Breast epithelium (tissue), 4 donors: ENCODE measurements at regions not wholly inside any gene's neighbourhood (a gene's known extent, or its start where the extent isn't known, plus 50 kb on each side); places are given as distances from the start of the nearest gene placed in this dataset.

Source experiments
- DNase-seq, 2 donors: peaks; one replicate each; pipeline ENCODE4 v3.0.0-alpha.2; 2019; ENCODE audit warnings: low spot score in 2 of 2
- H3K27ac ChIP-seq, 2 donors: fragments of 200-600 bp; sonication (generic) in 1 of 2; one replicate each; pipeline ENCODE4 v1.5.1; 2016 to 2019; ENCODE audit warnings: mild to moderate bottlenecking in 1 of 2
- H3K27me3 ChIP-seq, 2 donors: fragments of 200-600 bp; sonication (generic) in 1 of 2; one replicate each; pipeline versions ENCODE4 v1.5.1 to v1.6.0; 2017 to 2019; ENCODE audit warnings: control low read depth in 1 of 2, mild to moderate bottlenecking in 1 of 2
- H3K36me3 ChIP-seq: fragments of 200-600 bp; one replicate; pipeline ENCODE4 v1.5.1; 2019
- H3K4me1 ChIP-seq, 2 donors: fragments of 200-600 bp; sonication (generic); one replicate each; pipeline ENCODE4 v1.5.1; 2016 to 2019; ENCODE audit warnings: control low read depth in 1 of 2
- H3K4me3 ChIP-seq, 3 donors: fragments of 200-600 bp; sonication (generic); 1 replicate in 2 of 3; 2 replicates in 1 of 3; pipeline ENCODE4 v1.5.1; 2016 to 2019; ENCODE audit warnings: mild to moderate bottlenecking in 3 of 3, moderate library complexity in 2 of 3
- H3K9me3 ChIP-seq, 2 donors: fragments of 200-600 bp; sonication (generic) in 1 of 2; one replicate each; pipeline ENCODE4 v1.5.1; 2016 to 2019; ENCODE audit warnings: control low read depth in 1 of 2
- POLR2A ChIP-seq: fragments of 450-650 bp; IDR thresholded peaks from one replicate; pipeline ENCODE4 v1.6.1; 2016; ENCODE audit warnings: antibody characterized with exemption, mild to moderate bottlenecking, moderate library complexity
- POLR2AphosphoS5 ChIP-seq, 3 donors: sonication (generic); formaldehyde crosslinking; IDR thresholded peaks; one replicate each; pipeline ENCODE4 v1.6.1; 2017; ENCODE audit warnings: antibody characterized with exemption in 3 of 3
- intact Hi-C: fragments of 100-400 bp; cut with DNase I; formaldehyde crosslinking; loops from one replicate; pipeline ENCODE4 v1.15.1; 2023; ENCODE audit warnings: low total_unique reads
- TF ChIP-seq, protein P1 (sequence below), 3 donors: fragments of 450-650 bp; IDR thresholded peaks; one replicate each; pipeline ENCODE4 v1.5.1; 2016 to 2017; ENCODE audit warnings: antibody characterized with exemption in 3 of 3, mild to moderate bottlenecking in 3 of 3, moderate library complexity in 3 of 3

GRCh38 chr18:55136864-55137263 is 177.6 kb upstream of the CCDC68 start:
- TF ChIP-seq POLR2A = no peak
- TF ChIP-seq, protein P1, sequence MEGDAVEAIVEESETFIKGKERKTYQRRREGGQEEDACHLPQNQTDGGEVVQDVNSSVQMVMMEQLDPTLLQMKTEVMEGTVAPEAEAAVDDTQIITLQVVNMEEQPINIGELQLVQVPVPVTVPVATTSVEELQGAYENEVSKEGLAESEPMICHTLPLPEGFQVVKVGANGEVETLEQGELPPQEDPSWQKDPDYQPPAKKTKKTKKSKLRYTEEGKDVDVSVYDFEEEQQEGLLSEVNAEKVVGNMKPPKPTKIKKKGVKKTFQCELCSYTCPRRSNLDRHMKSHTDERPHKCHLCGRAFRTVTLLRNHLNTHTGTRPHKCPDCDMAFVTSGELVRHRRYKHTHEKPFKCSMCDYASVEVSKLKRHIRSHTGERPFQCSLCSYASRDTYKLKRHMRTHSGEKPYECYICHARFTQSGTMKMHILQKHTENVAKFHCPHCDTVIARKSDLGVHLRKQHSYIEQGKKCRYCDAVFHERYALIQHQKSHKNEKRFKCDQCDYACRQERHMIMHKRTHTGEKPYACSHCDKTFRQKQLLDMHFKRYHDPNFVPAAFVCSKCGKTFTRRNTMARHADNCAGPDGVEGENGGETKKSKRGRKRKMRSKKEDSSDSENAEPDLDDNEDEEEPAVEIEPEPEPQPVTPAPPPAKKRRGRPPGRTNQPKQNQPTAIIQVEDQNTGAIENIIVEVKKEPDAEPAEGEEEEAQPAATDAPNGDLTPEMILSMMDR (IDR thresholded peaks at IDR 0.05) = no peak
- no peak for TF ChIP-seq POLR2AphosphoS5 (IDR thresholded peaks at IDR 0.05)
- no peaks in the 10 kb centered on the region for H3K9me3 ChIP-seq

GRCh38 chr18:55136258-55136657 is 177.0 kb upstream of the CCDC68 start:
- Histone ChIP-seq H3K4me1 (no peaks in the 10 kb centered on the region), H3K9me3 (no peaks in the 10 kb centered on the region), H3K36me3 (no peaks in the 10 kb centered on the region), H3K27me3 (no peaks in the 10 kb centered on the region), H3K4me3 (no peak overlapping the region), H3K27ac (no peak overlapping the region)
- TF ChIP-seq POLR2AphosphoS5 (IDR thresholded peaks at IDR 0.05) (no peak), POLR2A (no peak)
- TF ChIP-seq, protein P1 (IDR thresholded peaks at IDR 0.05) = no peak
- intact Hi-C loops = no loop called here
- no peak for DNase-seq

More at GRCh38 chr18:55136864-55137263, 177.6 kb upstream of the CCDC68 start:
- Histone ChIP-seq H3K4me3 (no peak overlapping the region), H3K4me1 (no peaks in the 10 kb centered on the region), H3K27ac (no peak overlapping the region), H3K27me3 (no peaks in the 10 kb centered on the region), H3K36me3 (no peaks in the 10 kb centered on the region)
- DNase-seq = no peak
- intact Hi-C loops = no loop called here

DNA sequence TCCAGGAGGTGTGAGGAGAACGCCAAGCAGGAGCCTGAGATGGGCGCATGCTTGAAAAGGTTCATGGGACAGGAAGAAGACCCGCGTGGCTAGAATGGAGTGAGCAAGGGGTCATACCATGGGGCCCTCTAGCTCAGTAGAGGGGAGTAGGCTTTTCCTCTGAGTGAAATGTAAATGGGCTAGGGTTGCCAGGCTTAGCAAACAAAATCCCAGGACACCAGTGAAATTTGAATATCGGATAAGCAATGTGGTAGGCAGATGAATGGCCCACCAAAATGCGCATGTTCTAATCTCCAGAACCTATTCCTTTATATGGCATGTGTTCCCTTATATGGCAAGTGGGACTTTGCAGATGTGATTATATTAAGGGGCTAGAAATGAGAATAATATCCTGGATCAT is 174.1 kb upstream of the CCDC68 start:
- Histone ChIP-seq H3K27ac (no peak overlapping the region), H3K4me1 (no peaks in the 10 kb centered on the region), H3K9me3 (no peaks in the 10 kb centered on the region), H3K27me3 (no peaks in the 10 kb centered on the region), H3K4me3 (no peak overlapping the region), H3K36me3 (no peaks in the 10 kb centered on the region)
- intact Hi-C loops = no loop called here
- TF ChIP-seq POLR2AphosphoS5 (IDR thresholded peaks at IDR 0.05) = no peak
- TF ChIP-seq, protein P1 (IDR thresholded peaks at IDR 0.05) = no peak
- TF ChIP-seq POLR2A = no peak
- DNase-seq = no peak

GRCh38 chr18:55128437-55128836 is 169.2 kb upstream of the CCDC68 start:
- H3K27me3 ChIP-seq = no peaks in the 10 kb centered on the region
- intact Hi-C loops = no loop called here
- H3K4me1 ChIP-seq = no peaks in the 10 kb centered on the region
- H3K9me3 ChIP-seq = no peaks in the 10 kb centered on the region
- no peak overlapping the region for H3K27ac ChIP-seq
- H3K36me3 ChIP-seq = no peaks in the 10 kb centered on the region
- TF ChIP-seq POLR2A (no peak), POLR2AphosphoS5 (IDR thresholded peaks at IDR 0.05) (no peak)
- TF ChIP-seq, protein P1 (IDR thresholded peaks at IDR 0.05) = no peak
- no peak for DNase-seq
- H3K4me3 ChIP-seq = no peak overlapping the region

DNA sequence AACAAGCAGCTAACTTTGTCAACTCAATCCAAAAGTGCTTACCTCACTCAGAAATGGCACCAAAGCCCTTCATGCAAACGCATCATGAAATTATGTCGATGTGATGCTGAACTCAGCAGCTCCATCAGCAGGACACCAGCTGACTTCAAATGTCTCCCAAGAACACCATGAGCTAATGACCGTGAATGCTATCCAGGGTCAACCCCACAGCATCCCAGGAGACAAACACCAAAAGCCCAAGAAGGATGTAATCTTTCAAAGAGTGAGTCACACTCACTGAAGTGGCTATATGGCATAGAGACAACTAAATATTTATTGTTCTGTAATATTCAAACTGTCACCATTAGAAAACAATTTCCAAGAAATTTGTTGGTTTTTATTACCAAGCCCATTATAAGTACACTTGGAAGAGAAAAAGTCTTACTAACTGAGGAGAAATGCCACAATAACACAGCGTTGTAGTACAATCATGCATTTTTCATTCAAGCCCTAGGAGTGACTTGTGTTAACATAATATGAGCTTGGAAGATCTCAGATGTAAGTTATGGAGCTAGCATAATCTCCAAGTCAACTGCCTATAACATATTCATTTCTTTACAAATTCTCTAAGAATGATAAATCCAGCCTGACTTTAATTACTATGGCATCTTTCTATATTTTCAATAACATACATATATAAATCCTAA is 165.0 kb upstream of the CCDC68 start:
- no peaks in the 10 kb centered on the region for H3K4me1 ChIP-seq
- intact Hi-C loops = no loop called here
- DNase-seq = no peak
- no peaks in the 10 kb centered on the region for H3K27me3 ChIP-seq
- no peaks in the 10 kb centered on the region for H3K36me3 ChIP-seq
- no peak for TF ChIP-seq POLR2AphosphoS5 (IDR thresholded peaks at IDR 0.05)
- TF ChIP-seq, protein P1 (IDR thresholded peaks at IDR 0.05) = no peak
- TF ChIP-seq POLR2A = no peak
- H3K4me3 ChIP-seq = no peak overlapping the region
- H3K9me3 ChIP-seq = no peaks in the 10 kb centered on the region
- no peak overlapping the region for H3K27ac ChIP-seq
